Stimulated activated CD8-positive, alpha-beta memory T cell treated with anti-CD3 and anti-CD28 coated beads, Interleukin-4, amount 100 ng/mL, for 24 hours (primary cell): ENCODE measurements at regions not wholly inside any gene's neighbourhood (a gene's known extent, or its start where the extent isn't known, plus 50 kb on each side); places are given as distances from the start of the nearest gene placed in this dataset.
"Not testable (repeated sequence)": the region's sequence is repeated elsewhere in the genome, so short reads cannot be mapped to it uniquely, and the experiment has no call there.

Experiments
- DNase-seq: peaks from one replicate; pipeline ENCODE4 v3.0.0-alpha.2; 2020; ENCODE audit warnings: low read depth

- DNase-seq = no peak
Measured at GRCh38 chr3:16708285-16708684, 103.1 kb upstream of the DAZL start.

GRCh38 chr3:16711691-16712090 is 106.5 kb upstream of the DAZL start:
- DNase-seq = not testable (repeated sequence)

GRCh38 chr3:16715281-16715680 is 110.1 kb upstream of the DAZL start:
- no peak for DNase-seq

- no peak for DNase-seq
Measured at GRCh38 chr3:16719426-16719825, 114.2 kb upstream of the DAZL start.

- DNase-seq = no peak
Measured at GRCh38 chr3:16720367-16720940, 115.2 kb upstream of the DAZL start.

GRCh38 chr3:16721494-16721893 is 116.3 kb upstream of the DAZL start:
- DNase-seq = no peak

GRCh38 chr3:16723978-16724377 is 118.8 kb upstream of the DAZL start:
- DNase-seq = no peak

GRCh38 chr3:16724487-16724886 is 119.3 kb upstream of the DAZL start:
- DNase-seq = no peak

- DNase-seq = no peak
Measured at GRCh38 chr3:16725972-16726371, 120.7 kb upstream of the DAZL start.

- no peak for DNase-seq
Measured at GRCh38 chr3:16728770-16729745, 123.8 kb upstream of the DAZL start.

GRCh38 chr3:16738451-16738850 is 133.2 kb upstream of the DAZL start:
- DNase-seq = no peak

GRCh38 chr3:16739541-16740105 is 134.4 kb upstream of the DAZL start:
- DNase-seq = no peak

- DNase-seq = no peak
Measured at GRCh38 chr3:16740515-16740914, 135.3 kb upstream of the DAZL start.

- no peak for DNase-seq
Measured at GRCh38 chr3:16741103-16741758, 136.0 kb upstream of the DAZL start.

- DNase-seq = no peak
Measured at GRCh38 chr3:16741890-16742289, 136.7 kb upstream of the DAZL start.

GRCh38 chr3:16743276-16743675 is 138.1 kb upstream of the DAZL start:
- DNase-seq = no peak

GRCh38 chr3:16759227-16759903 is 125.4 kb upstream of the PLCL2 start:
- no peak for DNase-seq

- no peak for DNase-seq
Measured at GRCh38 chr3:16761571-16761970, 123.2 kb upstream of the PLCL2 start.

- no peak for DNase-seq
Measured at GRCh38 chr3:16765661-16766060, 119.1 kb upstream of the PLCL2 start.

GRCh38 chr3:16767006-16767405 is 117.7 kb upstream of the PLCL2 start:
- DNase-seq = no peak

- DNase-seq = no peak
Measured at GRCh38 chr3:16768014-16768413, 116.7 kb upstream of the PLCL2 start.

GRCh38 chr3:16768956-16769355 is 115.8 kb upstream of the PLCL2 start:
- DNase-seq = no peak
